HepG2 (cell line): ENCODE measurements at regions not wholly inside any gene's neighbourhood (a gene's known extent, or its start where the extent isn't known, plus 50 kb on each side); places are given as distances from the start of the nearest gene placed in this dataset.

Experiments used
- ATAC-seq: fragments of 200-7000 bp; cut with Tn5 transposase; 3 replicates; pipeline ENCODE4 v1.9.1; 2020; ENCODE audit warnings: mild to moderate bottlenecking, moderate library complexity
- BruUV-seq: library from RNA; stranded (reverse); fragments of 400-500 nt; replicated peaks from 2 replicates; lab custom pipeline; 2021; lab: Mats Ljungman, UMichigan
- CTCF ChIA-PET: fragments of 300-600 bp; formaldehyde crosslinking; extraction: SDS; loops from one replicate; lab custom pipeline; 2021; ENCODE audit warnings: low total read pairs, inconsistent platforms, low intra/inter-chr PET ratio; lab: Yijun Ruan, JAX
- POLR2A ChIA-PET: fragments of 350-600 bp; sonication (Branson Sonifier 250); formaldehyde crosslinking; loops from one replicate; lab custom pipeline; 2020; ENCODE audit warnings: antibody characterized with exemption, inconsistent platforms; lab: Yijun Ruan, JAX
- DNase-seq: peaks from one replicate; pipeline ENCODE4 v3.0.0-alpha.2; 2015; ENCODE audit warnings: low spot score
- FAIRE-seq: peaks from 3 replicates; lab custom pipeline; 2011; peaks lifted over from hg19 to GRCh38; lab: Jason Lieb, UNC
- H2AFZ ChIP-seq: one replicate; pipeline ENCODE4 v1.6.1; 2011; ENCODE audit warnings: low read length, inconsistent platforms
- H3K27ac ChIP-seq: fragments of 300-600 bp; 3 replicates; pipeline ENCODE4 v1.8.0; 2011; ENCODE audit warnings: mixed run types, mild to moderate bottlenecking, mixed read lengths, low read length, inconsistent platforms; ENCODE audit not compliant: insufficient read depth; ENCODE audit errors: extremely low read length
- H3K27me3 ChIP-seq, 2 experiments: fragments of 200-600 bp in 1 of 2; 2 replicates in 1 of 2; 3 replicates in 1 of 2; pipeline versions ENCODE4 v1.6.0 to v1.8.0; 2011; ENCODE audit warnings: low read length in 2 of 2, mild to moderate bottlenecking in 2 of 2, moderate library complexity in 2 of 2, inconsistent platforms in 1 of 2; ENCODE audit not compliant: insufficient read depth in 2 of 2, control insufficient read depth in 1 of 2
- H3K36me3 ChIP-seq, 2 experiments: fragments of 200-600 bp in 1 of 2; replicated peaks in 1 of 2; 2 replicates in 1 of 2; 3 replicates in 1 of 2; pipeline versions ENCODE4 v1.5.1 to v1.8.0; 2011; ENCODE audit warnings: low read length in 2 of 2, inconsistent platforms in 1 of 2; ENCODE audit not compliant: insufficient read depth in 2 of 2, control insufficient read depth in 1 of 2
- H3K4me1 ChIP-seq: 2 replicates; pipeline ENCODE4 v1.5.1; 2012; ENCODE audit warnings: low read length, inconsistent platforms; ENCODE audit not compliant: insufficient read depth
- H3K4me2 ChIP-seq: 2 replicates; pipeline ENCODE4 v1.6.0; 2011; ENCODE audit warnings: low read depth, low read length, inconsistent platforms
- H3K4me3 ChIP-seq, 3 experiments: fragments of 200-600 bp in 1 of 3; sonication (generic), shearing (Covaris generic) in 1 of 3; replicated peaks in 1 of 3; 2 replicates each; pipeline ENCODE4 v1.5.1; 2011 to 2016; ENCODE audit warnings: low read length in 3 of 3, inconsistent platforms in 2 of 3, low read depth in 2 of 3, mild to moderate bottlenecking in 2 of 3, control low read depth in 1 of 3, mixed read lengths in 1 of 3; ENCODE audit not compliant: insufficient read depth in 1 of 3
- H3K79me2 ChIP-seq: one replicate; pipeline ENCODE4 v1.6.1; 2011; ENCODE audit warnings: low read length, inconsistent platforms; ENCODE audit not compliant: insufficient read depth
- H3K9ac ChIP-seq: 2 replicates; pipeline ENCODE4 v1.6.0; 2011; ENCODE audit warnings: mild to moderate bottlenecking, low read depth, low read length, inconsistent platforms; ENCODE audit not compliant: insufficient read depth
- H3K9me3 ChIP-seq: 2 replicates; pipeline ENCODE4 v1.5.1; 2012; ENCODE audit warnings: mild to moderate bottlenecking, low read length
- H4K20me1 ChIP-seq: 2 replicates; pipeline ENCODE4 v1.6.0; 2011; ENCODE audit warnings: inconsistent platforms, mild to moderate bottlenecking, low read length, moderate library complexity; ENCODE audit not compliant: insufficient read depth
- HNF1B ChIP-seq: sonication (generic); formaldehyde crosslinking; IDR thresholded peaks from 2 replicates; pipeline ENCODE4 v1.5.1; 2020; ENCODE audit warnings: mild to moderate bottlenecking, moderate library complexity, missing genetic modification reagents
- ZFP41 ChIP-seq: sonication (generic); formaldehyde crosslinking; IDR thresholded peaks from 2 replicates; pipeline ENCODE4 v1.4.0; 2020; ENCODE audit warnings: mild to moderate bottlenecking, missing genetic modification reagents, borderline replicate concordance
- ZNF260 ChIP-seq: sonication (generic); formaldehyde crosslinking; IDR thresholded peaks from 2 replicates; pipeline ENCODE4 v1.4.0; 2020; ENCODE audit warnings: missing genetic modification reagents, low read depth, mild to moderate bottlenecking, borderline replicate concordance
- ZNF512B ChIP-seq: sonication (generic); formaldehyde crosslinking; IDR thresholded peaks from 2 replicates; pipeline ENCODE4 v1.5.1; 2020; ENCODE audit warnings: missing genetic modification reagents, mild to moderate bottlenecking, borderline replicate concordance
- ZNF670 ChIP-seq: sonication (generic); formaldehyde crosslinking; IDR thresholded peaks from 2 replicates; pipeline ENCODE4 v1.8.0; 2022; ENCODE audit warnings: mild to moderate bottlenecking, missing genetic modification reagents, borderline replicate concordance
- WGBS: methylation state at CpG from one replicate; pipeline ENCODE4 v1.1.6; 2017; ENCODE audit warnings: low lambda C conversion rate; 5-methylcytosine and 5-hydroxymethylcytosine counted together
- in situ Hi-C: cut with HindIII; loops from 2 replicates; pipeline ENCODE4 v1.10.0; 2017; ENCODE audit warnings: low pct_unique_long_range_greater_than_20kb; ENCODE audit not compliant: extremely low pct_ligation_motif_present
- intact Hi-C: fragments of 100-400 bp; cut with micrococcal nuclease; formaldehyde crosslinking; loops from one replicate; pipeline ENCODE4 v1.10.0; 2022; ENCODE audit not compliant: unreplicated experiment

- Histone ChIP-seq H3K27me3 (no peaks in the 10 kb centered on the region), H3K79me2 (no peaks in the 10 kb centered on the region), H3K36me3 (no peaks in the 10 kb centered on the region), H3K9ac (no peak overlapping the region), H3K4me3 (no peak overlapping the region), H3K4me1 (no peaks in the 10 kb centered on the region), H3K27ac (no peak overlapping the region), H4K20me1 (no peaks in the 10 kb centered on the region), H2AFZ (no peak overlapping the region), H3K9me3 (peaks cover 32% of the 10 kb centered on the region), H3K4me2 (no peak overlapping the region)
- FAIRE-seq (no peak), ATAC-seq (no peak), DNase-seq (no peak)
- 36% methylated on average over 9 of the region's 10 CpGs for WGBS
- in situ Hi-C loops (no loop called here), intact Hi-C loops (no loop called here)
- TF ChIP-seq ZNF670 (CRISPR knock-in tag) (no peak), HNF1B (CRISPR knock-in tag) (no peak), ZNF512B (no peak), ZFP41 (CRISPR knock-in tag) (no peak), ZNF260 (CRISPR knock-in tag) (no peak)
- POLR2A ChIA-PET: no interaction called here
- CTCF ChIA-PET: no interaction called here
- BruUV-seq: no TSS peak
Observed at GRCh38 chr5:62969409-62970120, 390.9 kb downstream of the LRRC70 start.
